ENCODE measurements at regions not wholly inside any gene's neighbourhood (a gene's known extent, or its start where the extent isn't known, plus 50 kb on each side); places are given as distances from the start of the nearest gene placed in this dataset.
"Not testable (repeated sequence)": the region's sequence is repeated elsewhere in the genome, so short reads cannot be mapped to it uniquely, and the experiment has no call there.

GRCh38 chr11:45388472-45388871, 102.3 kb upstream of the SYT13 start:
- Histone ChIP-seq H3K9ac (ENCODE audit: low read depth, low read length, poor library complexity, severe bottlenecking) (no peak overlapping the region), H4K20me1 (ENCODE audit: insufficient read depth, low read length, poor library complexity, severe bottlenecking) (no peaks in the 10 kb centered on the region), H3K9me2 (replicated peaks; ENCODE audit: low read depth, low read length) (no peaks in the 10 kb centered on the region), H2AFZ (ENCODE audit: low read length) (no peak overlapping the region), H3K4me1 (ENCODE audit: insufficient read depth, low read length, poor library complexity, severe bottlenecking) (peaks cover 26% of the 10 kb centered on the region), H3K79me2 (ENCODE audit: insufficient read depth, low read length) (no peaks in the 10 kb centered on the region), H3K4me3 (ENCODE audit: low read length, poor library complexity, severe bottlenecking) (no peak overlapping the region), H3K4me2 (ENCODE audit: low read depth, low read length, poor library complexity, severe bottlenecking) (no peak overlapping the region), H3K36me3 (ENCODE audit: insufficient read depth, low read length) (no peaks in the 10 kb centered on the region), H3K9me3 (ENCODE audit: insufficient read depth, low read depth, low read length) (no peaks in the 10 kb centered on the region), H3K27me3 (ENCODE audit: insufficient read depth, low read length, poor library complexity, severe bottlenecking) (no peaks in the 10 kb centered on the region), H3F3A (ENCODE audit: low read depth) (no peaks in the 10 kb centered on the region)
- TF ChIP-seq CTCF (conservative IDR thresholded peaks at IDR 0.05; ENCODE audit: low read length) (no peak), EZH2phosphoT487 (IDR thresholded peaks at IDR 0.05; ENCODE audit: borderline replicate concordance) (no peak)

GRCh38 chr11:45387885-45388284, 101.7 kb upstream of the SYT13 start:
- peaks cover 32% of the 10 kb centered on the region for H3K4me1 ChIP-seq (ENCODE audit: insufficient read depth, low read length, poor library complexity, severe bottlenecking)
- H2AFZ ChIP-seq (ENCODE audit: low read length): not testable (repeated sequence)

GRCh38 chr11:45386972-45387371, 100.8 kb upstream of the SYT13 start:
- H3K4me2 ChIP-seq (ENCODE audit: low read depth, low read length, poor library complexity, severe bottlenecking): no peak overlapping the region
- no peak overlapping the region for H3K9ac ChIP-seq (ENCODE audit: low read depth, low read length, poor library complexity, severe bottlenecking)
- TF ChIP-seq CTCF (conservative IDR thresholded peaks at IDR 0.05; ENCODE audit: low read length) (no peak), EZH2phosphoT487 (IDR thresholded peaks at IDR 0.05; ENCODE audit: borderline replicate concordance) (no peak)
- H2AFZ ChIP-seq (ENCODE audit: low read length): no peak overlapping the region
- no peaks in the 10 kb centered on the region for H3K9me3 ChIP-seq (ENCODE audit: insufficient read depth, low read depth, low read length)
- no peaks in the 10 kb centered on the region for H3F3A ChIP-seq (ENCODE audit: low read depth)
- no peak overlapping the region for H3K4me3 ChIP-seq (ENCODE audit: low read length, poor library complexity, severe bottlenecking)
- H3K79me2 ChIP-seq (ENCODE audit: insufficient read depth, low read length): no peaks in the 10 kb centered on the region
- no peaks in the 10 kb centered on the region for H3K27me3 ChIP-seq (ENCODE audit: insufficient read depth, low read length, poor library complexity, severe bottlenecking)
- peaks cover 41% of the 10 kb centered on the region for H3K4me1 ChIP-seq (ENCODE audit: insufficient read depth, low read length, poor library complexity, severe bottlenecking)
- H3K9me2 ChIP-seq (replicated peaks; ENCODE audit: low read depth, low read length): no peaks in the 10 kb centered on the region
- H4K20me1 ChIP-seq (ENCODE audit: insufficient read depth, low read length, poor library complexity, severe bottlenecking): no peaks in the 10 kb centered on the region
- H3K36me3 ChIP-seq (ENCODE audit: insufficient read depth, low read length): no peaks in the 10 kb centered on the region

More at GRCh38 chr11:45387885-45388284, 101.7 kb upstream of the SYT13 start:
- H4K20me1 ChIP-seq (ENCODE audit: insufficient read depth, low read length, poor library complexity, severe bottlenecking); H3K36me3 ChIP-seq (ENCODE audit: insufficient read depth, low read length); H3K9ac ChIP-seq (ENCODE audit: low read depth, low read length, poor library complexity, severe bottlenecking); H3K79me2 ChIP-seq (ENCODE audit: insufficient read depth, low read length); H3K27me3 ChIP-seq (ENCODE audit: insufficient read depth, low read length, poor library complexity, severe bottlenecking); H3K4me3 ChIP-seq (ENCODE audit: low read length, poor library complexity, severe bottlenecking); H3K9me2 ChIP-seq (replicated peaks; ENCODE audit: low read depth, low read length); H3F3A ChIP-seq (ENCODE audit: low read depth); H3K4me2 ChIP-seq (ENCODE audit: low read depth, low read length, poor library complexity, severe bottlenecking); H3K9me3 ChIP-seq (ENCODE audit: insufficient read depth, low read depth, low read length): not testable (repeated sequence)

GRCh38 chr11:45385844-45386243, 99.7 kb upstream of the SYT13 start:
- H3K27me3 ChIP-seq (ENCODE audit: insufficient read depth, low read length, poor library complexity, severe bottlenecking): no peaks in the 10 kb centered on the region
- no peaks in the 10 kb centered on the region for H3K9me3 ChIP-seq (ENCODE audit: insufficient read depth, low read depth, low read length)
- peak overlapping the region; percentile 57 for H3K4me2 ChIP-seq (ENCODE audit: low read depth, low read length, poor library complexity, severe bottlenecking)
- TF ChIP-seq EZH2phosphoT487 (IDR thresholded peaks at IDR 0.05; ENCODE audit: borderline replicate concordance) (no peak), CTCF (conservative IDR thresholded peaks at IDR 0.05; ENCODE audit: low read length) (no peak)
- H3K79me2 ChIP-seq (ENCODE audit: insufficient read depth, low read length): no peaks in the 10 kb centered on the region
- no peak overlapping the region for H3K9ac ChIP-seq (ENCODE audit: low read depth, low read length, poor library complexity, severe bottlenecking)
- H3K36me3 ChIP-seq (ENCODE audit: insufficient read depth, low read length): no peaks in the 10 kb centered on the region
- H4K20me1 ChIP-seq (ENCODE audit: insufficient read depth, low read length, poor library complexity, severe bottlenecking): no peaks in the 10 kb centered on the region
- H2AFZ ChIP-seq (ENCODE audit: low read length): no peak overlapping the region
- H3K9me2 ChIP-seq (replicated peaks; ENCODE audit: low read depth, low read length): no peaks in the 10 kb centered on the region
- no peak overlapping the region for H3K4me3 ChIP-seq (ENCODE audit: low read length, poor library complexity, severe bottlenecking)
- no peaks in the 10 kb centered on the region for H3F3A ChIP-seq (ENCODE audit: low read depth)
- peaks cover 43% of the 10 kb centered on the region for H3K4me1 ChIP-seq (ENCODE audit: insufficient read depth, low read length, poor library complexity, severe bottlenecking)

Measured in Loucy (cell line).